Liver (tissue), 3 donors: ENCODE measurements at regions not wholly inside any gene's neighbourhood (a gene's known extent, or its start where the extent isn't known, plus 50 kb on each side); places are given as distances from the start of the nearest gene placed in this dataset.

Experiments used
- ATF3 ChIP-seq: IDR thresholded peaks from 2 replicates; pipeline ENCODE4 v1.6.1; 2016; ENCODE audit warnings: antibody characterized with exemption
- CTCF ChIP-seq: fragments of 150-350 bp; IDR thresholded peaks from 2 replicates; pipeline ENCODE4 v1.5.1; 2017; ENCODE audit warnings: improper control_type of control experiment, low read depth, low read length; ENCODE audit not compliant: missing input control
- EGR1 ChIP-seq, 2 donors: IDR thresholded peaks; 2 replicates each; pipeline ENCODE4 v1.6.1; 2016 to 2018; ENCODE audit warnings: antibody characterized with exemption in 2 of 2, low read depth in 2 of 2
- FOXA1 ChIP-seq: IDR thresholded peaks from 2 replicates; pipeline ENCODE4 v1.6.1; 2016; ENCODE audit warnings: antibody characterized with exemption
- GABPA ChIP-seq, 2 donors: IDR thresholded peaks in 1 of 2; conservative IDR thresholded peaks in 1 of 2; 2 replicates each; pipeline ENCODE4 v1.6.1; 2016; ENCODE audit warnings: antibody characterized with exemption in 2 of 2, mild to moderate bottlenecking in 1 of 2, moderate library complexity in 1 of 2
- MAX ChIP-seq: IDR thresholded peaks from 2 replicates; pipeline ENCODE4 v1.6.1; 2016; ENCODE audit warnings: antibody characterized with exemption
- RAD21 ChIP-seq, 2 donors: IDR thresholded peaks; 2 replicates each; pipeline ENCODE4 v1.6.1; 2016; ENCODE audit warnings: antibody characterized with exemption in 2 of 2, mild to moderate bottlenecking in 2 of 2
- REST ChIP-seq: IDR thresholded peaks from 2 replicates; pipeline ENCODE4 v1.6.1; 2016; ENCODE audit warnings: antibody characterized with exemption, mild to moderate bottlenecking
- RXRA ChIP-seq, 2 donors: IDR thresholded peaks; 2 replicates each; pipeline ENCODE4 v1.6.1; 2017 to 2018; ENCODE audit warnings: antibody characterized with exemption in 2 of 2, mild to moderate bottlenecking in 1 of 2
- SP1 ChIP-seq: IDR thresholded peaks from 2 replicates; pipeline ENCODE4 v1.6.1; 2018; ENCODE audit warnings: antibody characterized with exemption, mild to moderate bottlenecking
- TAF1 ChIP-seq: conservative IDR thresholded peaks from 2 replicates; pipeline ENCODE4 v1.6.1; 2016; ENCODE audit warnings: antibody characterized with exemption, mild to moderate bottlenecking
- YY1 ChIP-seq: IDR thresholded peaks from 2 replicates; pipeline ENCODE4 v1.6.1; 2016; ENCODE audit warnings: antibody characterized with exemption, mild to moderate bottlenecking
- ZBTB33 ChIP-seq: IDR thresholded peaks from 2 replicates; pipeline ENCODE4 v1.6.1; 2016; ENCODE audit warnings: antibody characterized with exemption
- donor health status: healthy.
- donor health status: healthy.

- no peak for TF ChIP-seq ATF3
- TF ChIP-seq GABPA (IDR thresholded peaks at IDR 0.05 in 1 of 2, conservative IDR thresholded peaks at IDR 0.05 in 1 of 2), result no peak
- no peak for TF ChIP-seq RAD21 (IDR thresholded peaks at IDR 0.05)
- no peak for TF ChIP-seq MAX
- TF ChIP-seq RXRA (IDR thresholded peaks at IDR 0.05), result no peak
- TF ChIP-seq TAF1, result no peak
- no peak for TF ChIP-seq CTCF
- no peak for TF ChIP-seq FOXA1
- no peak for TF ChIP-seq SP1
- no peak for TF ChIP-seq REST
- TF ChIP-seq EGR1 (IDR thresholded peaks at IDR 0.05; ENCODE audit: low read depth in 2 of 2), result no peak
- TF ChIP-seq YY1, result no peak
- TF ChIP-seq ZBTB33, result no peak
These were observed 268.5 kb upstream of the NMUR2 start for GRCh38 chr5:152673601-152674000.
